B cell (primary cell): ENCODE measurements at regions not wholly inside any gene's neighbourhood (a gene's known extent, or its start where the extent isn't known, plus 50 kb on each side); places are given as distances from the start of the nearest gene placed in this dataset.

Source experiments
- ATAC-seq: fragments of 200-7000 bp; cut with Tn5 transposase; one replicate; pipeline ENCODE4 v1.10.0; 2021; ENCODE audit warnings: low read depth, mild to moderate bottlenecking, moderate number of reproducible peaks, moderate library complexity
- CTCF ChIA-PET: fragments of 350-600 bp; sonication (Branson Sonifier 250); formaldehyde crosslinking; loops from one replicate; lab custom pipeline; 2021; ENCODE audit warnings: antibody characterized with exemption, inconsistent platforms; lab: Charles Lee
- POLR2A ChIA-PET: fragments of 350-600 bp; sonication (Branson Sonifier 250); formaldehyde crosslinking; loops from one replicate; lab custom pipeline; 2021; ENCODE audit warnings: antibody characterized with exemption; lab: Charles Lee
- DNase-seq: peaks from one replicate; pipeline ENCODE4 v3.0.0; 2013
- H2AFZ ChIP-seq: 2 replicates; pipeline ENCODE4 v1.6.1; 2012; ENCODE audit warnings: mild to moderate bottlenecking, low read depth, low read length; ENCODE audit not compliant: insufficient read depth, poor library complexity, severe bottlenecking
- H3K27ac ChIP-seq, 2 donors: 1 replicate in 1 of 2; 2 replicates in 1 of 2; pipeline ENCODE4 v1.5.1; 2012 to 2013; ENCODE audit warnings: low read length in 2 of 2, mild to moderate bottlenecking in 2 of 2, moderate library complexity in 1 of 2
- H3K27me3 ChIP-seq, 4 experiments: fragments of 200-600 bp in 1 of 4; sonication (generic) in 1 of 4; replicated peaks in 1 of 4; 1 replicate in 2 of 4; 2 replicates in 2 of 4; pipeline versions ENCODE4 v1.6.1 to v1.7.0; 2013 to 2016; ENCODE audit warnings: low read length in 3 of 4, mild to moderate bottlenecking in 2 of 4, mixed read lengths in 1 of 4, moderate library complexity in 1 of 4; ENCODE audit not compliant: insufficient read depth in 4 of 4, control insufficient read depth in 3 of 4; ENCODE audit errors: control extremely low read depth in 1 of 4
- H3K36me3 ChIP-seq, 2 experiments: replicated peaks in 1 of 2; 1 replicate in 1 of 2; 2 replicates in 1 of 2; pipeline versions ENCODE4 v1.6.1 to v1.7.1; 2013; ENCODE audit warnings: low read length in 1 of 2; ENCODE audit not compliant: insufficient read depth in 2 of 2, control insufficient read depth in 1 of 2; ENCODE audit errors: control extremely low read depth in 1 of 2, extremely low read depth in 1 of 2
- H3K4me1 ChIP-seq, 2 donors: fragments of 200-600 bp in 1 of 2; sonication (generic) in 1 of 2; 1 replicate in 1 of 2; 2 replicates in 1 of 2; pipeline versions ENCODE4 v1.5.1 to v1.6.1; 2013 to 2017; ENCODE audit warnings: low read length in 2 of 2; ENCODE audit not compliant: control insufficient read depth in 2 of 2, insufficient read depth in 2 of 2
- H3K4me2 ChIP-seq: replicated peaks from 2 replicates; pipeline ENCODE3; 2012; ENCODE audit warnings: mild to moderate bottlenecking, low read depth, low read length; ENCODE audit not compliant: poor library complexity, severe bottlenecking
- H3K4me3 ChIP-seq, 5 experiments: fragments of 200-600 bp in 1 of 5; sonication (generic) in 1 of 5; 1 replicate in 3 of 5; 2 replicates in 2 of 5; pipeline versions ENCODE4 v1.5.1 to v1.7.0; 2011 to 2016; ENCODE audit warnings: low read length in 4 of 5, mild to moderate bottlenecking in 4 of 5, low read depth in 2 of 5, control low read depth in 1 of 5, moderate library complexity in 1 of 5; ENCODE audit not compliant: insufficient read depth in 1 of 5; ENCODE audit errors: control extremely low read depth in 1 of 5, extremely low read depth in 1 of 5
- H3K79me2 ChIP-seq: fragments of 200-600 bp; sonication (generic); one replicate; pipeline ENCODE4 v1.6.0; 2016; ENCODE audit warnings: low read length; ENCODE audit not compliant: control insufficient read depth, insufficient read depth
- H3K9ac ChIP-seq: fragments of 200-600 bp; sonication (generic); 2 replicates; pipeline ENCODE4 v1.6.1; 2017; ENCODE audit warnings: mild to moderate bottlenecking, low read length, moderate library complexity
- H3K9me3 ChIP-seq, 3 donors: one replicate each; pipeline versions ENCODE4 v1.6.1 to v1.7.1; 2013; ENCODE audit warnings: low read length in 2 of 3; ENCODE audit not compliant: control insufficient read depth in 2 of 3, insufficient read depth in 1 of 3; ENCODE audit errors: control extremely low read depth in 1 of 3
- H4K20me1 ChIP-seq: 2 replicates; pipeline ENCODE4 v1.6.0; 2012; ENCODE audit warnings: mild to moderate bottlenecking, low read length; ENCODE audit not compliant: insufficient read depth, control insufficient read depth, poor library complexity, severe bottlenecking
- H3K27ac Mint-ChIP-seq: one replicate; pipeline ENCODE4 v1.8.0; 2021; ENCODE audit warnings: mixed read lengths
- H3K27me3 Mint-ChIP-seq: one replicate; pipeline ENCODE4 v1.8.0; 2021; ENCODE audit warnings: mixed read lengths
- H3K4me1 Mint-ChIP-seq: one replicate; pipeline ENCODE4 v1.8.0; 2021; ENCODE audit warnings: mixed read lengths
- H3K4me3 Mint-ChIP-seq: one replicate; pipeline ENCODE4 v1.8.0; 2021; ENCODE audit warnings: mixed read lengths
- H3K9me3 Mint-ChIP-seq: one replicate; pipeline ENCODE4 v1.8.0; 2022; ENCODE audit warnings: mixed read lengths; ENCODE audit not compliant: insufficient read depth
- EZH2 ChIP-seq: IDR thresholded peaks from 2 replicates; pipeline ENCODE4 v1.6.1; 2012; ENCODE audit warnings: borderline replicate concordance, low read depth, mild to moderate bottlenecking, moderate library complexity, low read length; ENCODE audit not compliant: insufficient read depth, poor library complexity, severe bottlenecking
- WGBS: methylation state at CpG from one replicate; pipeline ENCODE4 v1.1.5; 2013; ENCODE audit warnings: missing lambda C conversion rate; ENCODE audit not compliant: insufficient coverage; 5-methylcytosine and 5-hydroxymethylcytosine counted together
- intact Hi-C: fragments of 100-400 bp; cut with micrococcal nuclease; formaldehyde crosslinking; loops from one replicate; pipeline ENCODE4 v1.10.0; 2022
- TF ChIP-seq, protein P1 (sequence below): fragments of 200-600 bp; IDR thresholded peaks from one replicate; pipeline ENCODE4 v1.8.0; 2022; ENCODE audit warnings: antibody characterized with exemption, mild to moderate bottlenecking

DNA sequence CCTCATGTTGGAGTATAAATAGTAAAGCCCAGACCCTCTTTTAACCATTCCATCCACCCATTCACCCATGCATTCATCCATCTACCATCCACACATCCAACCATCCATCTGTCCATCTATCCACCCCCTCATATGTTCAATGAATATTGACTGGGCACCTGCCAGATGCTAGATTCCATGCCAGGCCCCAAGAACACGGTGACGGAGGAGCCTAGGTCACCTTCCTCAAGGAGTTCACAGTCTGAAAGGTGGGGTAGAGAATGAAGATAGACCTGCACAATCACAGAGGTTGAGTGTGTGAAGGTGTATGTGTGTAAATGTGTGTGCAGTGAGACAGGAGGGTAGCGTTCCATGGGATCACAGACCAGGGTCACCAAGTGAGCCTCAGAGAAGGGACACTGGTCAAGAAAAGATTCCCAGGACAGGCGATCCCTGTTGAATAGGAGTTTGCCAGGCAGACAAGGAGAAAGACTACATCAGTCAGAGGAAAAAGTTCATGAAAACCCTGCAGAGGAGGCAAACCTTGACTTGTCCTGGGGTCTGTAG, 287.2 kb downstream of the CYP26B1 start:
- H3K4me3 Mint-ChIP-seq: no peak overlapping the region
- 96% methylated on average over 4 of the region's 4 CpGs for WGBS
- H3K9ac ChIP-seq: no peak overlapping the region
- no peak for DNase-seq
- intact Hi-C loops: no loop called here
- POLR2A ChIA-PET: no interaction called here
- no peak overlapping the region for H3K27ac Mint-ChIP-seq
- H3K4me2 ChIP-seq: no peak overlapping the region
- TF ChIP-seq, protein P1, sequence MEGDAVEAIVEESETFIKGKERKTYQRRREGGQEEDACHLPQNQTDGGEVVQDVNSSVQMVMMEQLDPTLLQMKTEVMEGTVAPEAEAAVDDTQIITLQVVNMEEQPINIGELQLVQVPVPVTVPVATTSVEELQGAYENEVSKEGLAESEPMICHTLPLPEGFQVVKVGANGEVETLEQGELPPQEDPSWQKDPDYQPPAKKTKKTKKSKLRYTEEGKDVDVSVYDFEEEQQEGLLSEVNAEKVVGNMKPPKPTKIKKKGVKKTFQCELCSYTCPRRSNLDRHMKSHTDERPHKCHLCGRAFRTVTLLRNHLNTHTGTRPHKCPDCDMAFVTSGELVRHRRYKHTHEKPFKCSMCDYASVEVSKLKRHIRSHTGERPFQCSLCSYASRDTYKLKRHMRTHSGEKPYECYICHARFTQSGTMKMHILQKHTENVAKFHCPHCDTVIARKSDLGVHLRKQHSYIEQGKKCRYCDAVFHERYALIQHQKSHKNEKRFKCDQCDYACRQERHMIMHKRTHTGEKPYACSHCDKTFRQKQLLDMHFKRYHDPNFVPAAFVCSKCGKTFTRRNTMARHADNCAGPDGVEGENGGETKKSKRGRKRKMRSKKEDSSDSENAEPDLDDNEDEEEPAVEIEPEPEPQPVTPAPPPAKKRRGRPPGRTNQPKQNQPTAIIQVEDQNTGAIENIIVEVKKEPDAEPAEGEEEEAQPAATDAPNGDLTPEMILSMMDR: no peak
- no peak for TF ChIP-seq EZH2
- no peaks in the 10 kb centered on the region for H3K27me3 ChIP-seq
- H3K4me1 ChIP-seq: no peaks in the 10 kb centered on the region
- no peak for ATAC-seq
- H3K27me3 Mint-ChIP-seq: peaks cover 7% of the 10 kb centered on the region
- peaks cover 0 to 11% (median 0%) of the 10 kb centered on the region in 3 donors for H3K9me3 ChIP-seq
- H2AFZ ChIP-seq: no peak overlapping the region
- no peaks in the 10 kb centered on the region for H4K20me1 ChIP-seq
- H3K79me2 ChIP-seq: no peaks in the 10 kb centered on the region
- H3K36me3 ChIP-seq: no peaks in the 10 kb centered on the region
- H3K4me3 ChIP-seq: no peak overlapping the region
- CTCF ChIA-PET: no interaction called here
- H3K9me3 Mint-ChIP-seq: peaks cover 2% of the 10 kb centered on the region
- no peak overlapping the region for H3K27ac ChIP-seq
- H3K4me1 Mint-ChIP-seq: no peaks in the 10 kb centered on the region

DNA sequence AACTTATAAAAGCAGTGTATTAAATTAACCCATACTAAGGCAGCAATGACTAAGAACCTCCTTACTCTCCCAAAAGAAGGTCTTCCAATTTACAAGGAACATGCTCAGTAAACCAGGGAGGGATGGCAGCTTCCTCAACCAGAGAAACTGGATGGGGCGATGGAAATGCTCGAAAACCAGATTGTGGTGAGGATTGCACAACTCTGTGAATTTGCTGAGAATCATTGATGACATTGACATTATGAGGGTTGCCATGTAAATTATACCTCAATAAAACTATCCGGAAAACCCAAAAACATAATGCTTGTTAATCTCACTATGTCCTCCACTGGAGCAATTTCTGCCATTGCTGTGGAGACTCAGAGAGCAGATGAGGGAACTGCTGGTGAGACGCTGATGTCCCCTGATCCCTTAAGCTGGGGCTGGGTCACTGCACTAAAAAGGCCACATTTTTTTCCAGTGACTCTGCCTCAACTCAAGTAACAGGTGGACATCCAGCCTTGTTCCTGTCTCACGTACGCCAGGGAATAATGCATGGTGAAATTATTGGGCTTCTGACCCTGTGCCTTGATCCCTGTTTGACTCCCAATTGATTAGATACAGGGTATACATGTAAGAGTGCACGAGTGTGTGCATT, 288.3 kb downstream of the CYP26B1 start:
- Mint-ChIP-seq H3K9me3 (peaks cover 4% of the 10 kb centered on the region), H3K27ac (no peak overlapping the region), H3K27me3 (peaks cover 3% of the 10 kb centered on the region), H3K4me3 (no peak overlapping the region), H3K4me1 (no peaks in the 10 kb centered on the region)
- Histone ChIP-seq H3K79me2 (no peaks in the 10 kb centered on the region), H3K9me3 (peaks cover 0 to 11% (median 0%) of the 10 kb centered on the region in 3 donors), H3K4me1 (no peaks in the 10 kb centered on the region), H3K4me3 (no peak overlapping the region), H4K20me1 (no peaks in the 10 kb centered on the region), H3K9ac (no peak overlapping the region), H3K36me3 (no peaks in the 10 kb centered on the region), H3K27me3 (no peaks in the 10 kb centered on the region), H3K27ac (no peak overlapping the region), H2AFZ (no peak overlapping the region), H3K4me2 (no peak overlapping the region)
- intact Hi-C loops: no loop called here
- POLR2A ChIA-PET: no interaction called here
- TF ChIP-seq, protein P1: no peak
- TF ChIP-seq EZH2: no peak
- CTCF ChIA-PET: no interaction called here
- WGBS: 97% methylated on average over 4 of the region's 7 CpGs
- DNase-seq: no peak
- ATAC-seq: no peak
